ENCODE measurements at regions not wholly inside any gene's neighbourhood (a gene's known extent, or its start where the extent isn't known, plus 50 kb on each side); places are given as distances from the start of the nearest gene placed in this dataset.

GRCh38 chr16:6492742-6493141, 839.9 kb upstream of the RBFOX1 start:
- no peak for DNase-seq

- DNase-seq = no peak
Measured at GRCh38 chr16:6484935-6485334, 847.7 kb upstream of the RBFOX1 start.

GRCh38 chr16:6484081-6484480, 848.6 kb upstream of the RBFOX1 start:
- no peak for DNase-seq

- no peak for DNase-seq
Measured at GRCh38 chr16:6483469-6484033, 849.1 kb upstream of the RBFOX1 start.

- DNase-seq = no peak
Measured at GRCh38 chr16:6482696-6483468, 849.8 kb upstream of the RBFOX1 start.

GRCh38 chr16:6481894-6482293, 850.8 kb upstream of the RBFOX1 start:
- no peak for DNase-seq

- no peak for DNase-seq
Measured at GRCh38 chr16:6453742-6454141, 878.9 kb upstream of the RBFOX1 start.

GRCh38 chr16:6447021-6447790, 885.4 kb upstream of the RBFOX1 start:
- no peak for DNase-seq

- DNase-seq = no peak
Measured at GRCh38 chr16:6446370-6446769, 886.3 kb upstream of the RBFOX1 start.

GRCh38 chr16:6439129-6439528, 893.5 kb upstream of the RBFOX1 start:
- DNase-seq = no peak

GRCh38 chr16:6428861-6429260, 903.8 kb upstream of the RBFOX1 start:
- DNase-seq = no peak

GRCh38 chr16:6427621-6428020, 905.0 kb upstream of the RBFOX1 start:
- no peak for DNase-seq

- no peak for DNase-seq
Measured at GRCh38 chr16:6407596-6407995, 925.0 kb upstream of the RBFOX1 start.

- DNase-seq = no peak
Measured at GRCh38 chr16:6406028-6406427, 926.6 kb upstream of the RBFOX1 start.

GRCh38 chr16:6382924-6383459, 949.7 kb upstream of the RBFOX1 start:
- DNase-seq = no peak

GRCh38 chr16:6381896-6382295, 950.7 kb upstream of the RBFOX1 start:
- no peak for DNase-seq

GRCh38 chr16:6377956-6378355, 954.7 kb upstream of the RBFOX1 start:
- DNase-seq = no peak

- DNase-seq = no peak
Measured at GRCh38 chr16:6375465-6376075, 957.1 kb upstream of the RBFOX1 start.

GRCh38 chr16:6374821-6375220, 957.8 kb upstream of the RBFOX1 start:
- no peak for DNase-seq

- no peak for DNase-seq
Measured at GRCh38 chr16:6364846-6365245, 967.8 kb upstream of the RBFOX1 start.

- no peak for DNase-seq
Measured at GRCh38 chr16:6363896-6364607, 968.6 kb upstream of the RBFOX1 start.

GRCh38 chr16:6363396-6363795, 969.2 kb upstream of the RBFOX1 start:
- DNase-seq = no peak

GRCh38 chr16:6362321-6362720, 970.3 kb upstream of the RBFOX1 start:
- DNase-seq = no peak

Data from suppressor macrophage treated with lipopolysaccharide for 4 hours (primary cell).